ENCODE measurements at regions not wholly inside any gene's neighbourhood (a gene's known extent, or its start where the extent isn't known, plus 50 kb on each side); places are given as distances from the start of the nearest gene placed in this dataset.

- TF ChIP-seq SNAI2 (CRISPR knock-in tag; IDR thresholded peaks at IDR 0.05) (no peak), ARNTL (CRISPR knock-in tag; IDR thresholded peaks at IDR 0.05; ENCODE audit: borderline replicate concordance, low read depth) (no peak), PATZ1 (CRISPR knock-in tag; IDR thresholded peaks at IDR 0.05; ENCODE audit: borderline replicate concordance) (no peak), TCF4 (CRISPR knock-in tag; IDR thresholded peaks at IDR 0.05; ENCODE audit: borderline replicate concordance) (no peak), PPARA (CRISPR knock-in tag; IDR thresholded peaks at IDR 0.05; ENCODE audit: borderline replicate concordance) (no peak)
- ATAC-seq: no peak
These were observed 1058.0 kb downstream of the KCNT2 start for GRCh38 chr1:195550071-195550862.

GRCh38 chr1:195530961-195531360 is 1077.3 kb downstream of the KCNT2 start:
- no peak for TF ChIP-seq ZFP30 (CRISPR knock-in tag; IDR thresholded peaks at IDR 0.05)
- TF ChIP-seq PPARA (CRISPR knock-in tag; IDR thresholded peaks at IDR 0.05; ENCODE audit: borderline replicate concordance): no peak
- TF ChIP-seq SNAI2 (CRISPR knock-in tag; IDR thresholded peaks at IDR 0.05): no peak
- TF ChIP-seq RARB (CRISPR knock-in tag; IDR thresholded peaks at IDR 0.05): 0 out of 2 replicates have a peak, but pooled peaks have one; percentile 52
- no peak for TF ChIP-seq PATZ1 (CRISPR knock-in tag; IDR thresholded peaks at IDR 0.05; ENCODE audit: borderline replicate concordance)
- ATAC-seq: no peak

GRCh38 chr1:195529881-195530280 is 1078.4 kb downstream of the KCNT2 start:
- no peak for ATAC-seq
- TF ChIP-seq ARNTL (CRISPR knock-in tag; IDR thresholded peaks at IDR 0.05; ENCODE audit: borderline replicate concordance, low read depth) (no peak), ZNF8 (CRISPR knock-in tag; IDR thresholded peaks at IDR 0.05) (no peak), ESRRG (CRISPR knock-in tag; IDR thresholded peaks at IDR 0.05) (no peak), PATZ1 (CRISPR knock-in tag; IDR thresholded peaks at IDR 0.05; ENCODE audit: borderline replicate concordance) (no peak), OSR1 (CRISPR knock-in tag; IDR thresholded peaks at IDR 0.05) (no peak), TOX (CRISPR knock-in tag; IDR thresholded peaks at IDR 0.05; ENCODE audit: borderline replicate concordance) (no peak), RARB (CRISPR knock-in tag; IDR thresholded peaks at IDR 0.05) (no peak), POU6F1 (CRISPR knock-in tag; IDR thresholded peaks at IDR 0.05; ENCODE audit: borderline replicate concordance, low read depth) (no peak), ZNF565 (CRISPR knock-in tag; conservative IDR thresholded peaks at IDR 0.05; ENCODE audit: low read depth) (no peak), CSDC2 (CRISPR knock-in tag; IDR thresholded peaks at IDR 0.05) (no peak), PPARA (CRISPR knock-in tag; IDR thresholded peaks at IDR 0.05; ENCODE audit: borderline replicate concordance) (no peak)

GRCh38 chr1:195520757-195521156 is 1087.5 kb downstream of the KCNT2 start:
- no peak for ATAC-seq
- TF ChIP-seq TOX (CRISPR knock-in tag; IDR thresholded peaks at IDR 0.05; ENCODE audit: borderline replicate concordance) (no peak), ZNF70 (CRISPR knock-in tag; IDR thresholded peaks at IDR 0.05) (no peak), SNAI2 (CRISPR knock-in tag; IDR thresholded peaks at IDR 0.05) (no peak), ZFP30 (CRISPR knock-in tag; IDR thresholded peaks at IDR 0.05) (no peak), ESRRG (CRISPR knock-in tag; IDR thresholded peaks at IDR 0.05) (no peak), ARNTL (CRISPR knock-in tag; IDR thresholded peaks at IDR 0.05; ENCODE audit: borderline replicate concordance, low read depth) (no peak), OSR1 (CRISPR knock-in tag; IDR thresholded peaks at IDR 0.05) (no peak), TCF4 (CRISPR knock-in tag; IDR thresholded peaks at IDR 0.05; ENCODE audit: borderline replicate concordance) (no peak), CREB5 (CRISPR knock-in tag; IDR thresholded peaks at IDR 0.05; ENCODE audit: low read depth) (no peak), ZC3H10 (CRISPR knock-in tag; IDR thresholded peaks at IDR 0.05) (no peak), POU6F1 (CRISPR knock-in tag; IDR thresholded peaks at IDR 0.05; ENCODE audit: borderline replicate concordance, low read depth) (no peak), TSHZ2 (CRISPR knock-in tag; IDR thresholded peaks at IDR 0.05) (no peak)
